ENCODE measurements at regions not wholly inside any gene's neighbourhood (a gene's known extent, or its start where the extent isn't known, plus 50 kb on each side); places are given as distances from the start of the nearest gene placed in this dataset.

DNA sequence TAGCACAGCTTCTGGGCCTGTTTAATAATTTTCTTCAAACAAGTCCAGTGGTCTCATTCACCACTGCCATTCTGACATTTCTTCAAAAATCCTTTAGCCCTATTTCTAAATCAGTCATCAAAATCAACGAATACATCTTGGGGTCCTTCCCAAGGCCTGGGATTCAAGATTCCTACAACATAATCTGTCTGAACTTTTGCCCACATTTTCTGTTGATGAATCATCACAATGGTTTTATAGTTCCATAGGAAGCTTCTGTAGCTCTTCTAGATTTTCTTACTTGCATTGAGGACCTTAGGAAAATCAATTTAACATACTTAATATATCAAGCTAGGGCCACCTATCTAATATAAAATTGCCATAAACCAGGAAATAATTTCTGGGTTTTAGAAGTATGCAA lies 811.8 kb upstream of the ACVR2A start:
- H3K4me3 ChIP-seq (ENCODE audit: low read depth, low read length): no peak overlapping the region; the same call in 1 of the 2 replicates
- peaks cover 38% of the 10 kb centered on the region for H3K4me1 ChIP-seq (ENCODE audit: control insufficient read depth, insufficient read depth, low read length, unreplicated experiment)
- H3K36me3 ChIP-seq (ENCODE audit: insufficient read depth, low read length): no peaks in the 10 kb centered on the region
- no peak overlapping the region for H2AFZ ChIP-seq (ENCODE audit: low read length, unreplicated experiment)
- H3K27ac ChIP-seq (ENCODE audit: low read depth, low read length): no peak overlapping the region
- no peaks in the 10 kb centered on the region for H3K27me3 ChIP-seq (ENCODE audit: insufficient read depth, low read length)
- H3K79me2 ChIP-seq (ENCODE audit: control insufficient read depth, insufficient read depth, low read length, unreplicated experiment): no peaks in the 10 kb centered on the region

DNA sequence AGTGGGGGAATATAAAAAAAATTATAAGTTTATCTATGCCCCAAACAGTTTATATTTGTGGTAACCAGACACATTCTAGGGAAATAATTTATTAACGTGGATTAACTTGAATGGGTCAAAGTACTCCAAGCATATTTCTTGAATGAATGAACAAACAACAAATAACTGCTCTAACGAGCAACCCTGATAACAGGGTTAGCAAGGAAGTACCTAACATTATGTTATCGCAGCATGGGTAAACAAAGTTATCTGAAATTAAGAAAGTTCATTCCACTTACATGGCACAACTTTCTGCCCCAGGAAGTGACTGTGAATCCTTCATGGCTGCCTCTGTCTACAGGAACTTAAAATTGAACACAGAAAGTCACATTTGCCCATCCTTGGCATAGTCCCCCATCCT lies 812.9 kb upstream of the ACVR2A start:
- Histone ChIP-seq H3K4me1 (ENCODE audit: control insufficient read depth, insufficient read depth, low read length, unreplicated experiment) (peaks cover 50% of the 10 kb centered on the region), H3K4me3 (ENCODE audit: low read depth, low read length) (no peak overlapping the region), H3K27ac (ENCODE audit: low read depth, low read length) (peak overlapping the region; percentile 55), H2AFZ (ENCODE audit: low read length, unreplicated experiment) (peak overlapping the region; percentile 67), H3K27me3 (ENCODE audit: insufficient read depth, low read length) (no peaks in the 10 kb centered on the region), H3K36me3 (ENCODE audit: insufficient read depth, low read length) (no peaks in the 10 kb centered on the region), H3K79me2 (ENCODE audit: control insufficient read depth, insufficient read depth, low read length, unreplicated experiment) (no peaks in the 10 kb centered on the region)

DNA sequence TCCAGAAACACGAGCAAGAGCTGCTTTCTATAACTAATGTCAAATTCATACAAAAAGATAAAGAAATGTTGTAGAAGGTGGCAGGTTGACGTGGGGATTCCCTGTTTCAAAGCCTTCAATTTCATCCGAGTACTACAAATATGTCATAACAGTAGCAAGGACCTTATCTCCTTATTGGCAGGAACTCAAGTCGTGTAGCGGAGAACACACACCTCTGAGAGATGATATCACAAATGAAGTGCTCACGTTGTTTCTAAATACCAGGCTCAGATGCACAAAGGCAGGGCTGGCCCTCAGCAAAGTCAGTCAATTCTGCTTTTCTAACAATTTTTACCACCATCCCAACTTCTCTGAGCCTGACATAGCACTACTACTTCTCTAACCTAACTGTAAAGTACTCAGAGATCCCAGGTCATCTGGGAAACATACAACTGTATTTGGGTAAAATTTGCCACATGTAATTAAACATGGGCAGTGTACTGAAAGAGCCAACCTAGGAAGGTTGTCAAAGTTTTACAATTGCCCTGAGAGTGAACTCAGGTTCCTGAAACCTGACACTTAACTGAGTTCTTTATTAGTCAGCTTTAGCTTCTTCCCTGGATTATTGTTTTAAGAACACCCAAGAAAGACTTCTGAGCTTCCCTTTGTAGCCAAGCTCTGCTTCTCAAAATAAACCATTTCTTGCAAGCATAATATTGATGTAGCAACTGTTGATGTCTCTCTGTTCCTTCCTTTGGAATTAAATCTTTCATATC lies 813.7 kb upstream of the ACVR2A start:
- peak overlapping the region; percentile 9; the same call in 1 of the 2 replicates for H3K4me3 ChIP-seq (ENCODE audit: low read depth, low read length)
- no peaks in the 10 kb centered on the region for H3K79me2 ChIP-seq (ENCODE audit: control insufficient read depth, insufficient read depth, low read length, unreplicated experiment)
- H3K36me3 ChIP-seq (ENCODE audit: insufficient read depth, low read length): no peaks in the 10 kb centered on the region
- peak overlapping the region; percentile 61 for H2AFZ ChIP-seq (ENCODE audit: low read length, unreplicated experiment)
- H3K27ac ChIP-seq (ENCODE audit: low read depth, low read length): peak overlapping the region; percentile 55
- H3K4me1 ChIP-seq (ENCODE audit: control insufficient read depth, insufficient read depth, low read length, unreplicated experiment): peaks cover 57% of the 10 kb centered on the region
- H3K27me3 ChIP-seq (ENCODE audit: insufficient read depth, low read length): no peaks in the 10 kb centered on the region

DNA sequence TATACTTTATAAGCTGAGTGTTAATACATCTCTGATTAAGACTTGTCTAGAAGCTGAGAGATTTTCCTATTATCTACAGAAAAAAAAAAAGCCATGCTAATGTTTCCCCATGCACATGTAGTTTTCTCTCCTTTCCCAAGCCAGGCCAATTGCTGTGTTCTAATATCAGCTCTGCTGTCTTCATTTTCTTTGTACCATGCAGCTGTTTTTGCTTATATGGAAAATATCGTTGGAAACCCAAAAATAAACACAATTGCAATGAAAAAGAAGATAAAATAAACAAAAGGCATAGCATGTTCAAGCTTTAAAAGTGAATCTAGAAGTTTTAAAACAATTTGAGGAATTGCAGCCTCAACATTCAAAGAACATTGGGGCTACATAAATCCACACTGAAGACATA lies 817.4 kb upstream of the ACVR2A start:
- H3K4me3 ChIP-seq (ENCODE audit: low read depth, low read length): no peak overlapping the region
- H3K4me1 ChIP-seq (ENCODE audit: control insufficient read depth, insufficient read depth, low read length, unreplicated experiment): peaks cover 50% of the 10 kb centered on the region
- H2AFZ ChIP-seq (ENCODE audit: low read length, unreplicated experiment): no peak overlapping the region
- H3K27ac ChIP-seq (ENCODE audit: low read depth, low read length): peak overlapping the region; percentile 92
- no peaks in the 10 kb centered on the region for H3K36me3 ChIP-seq (ENCODE audit: insufficient read depth, low read length)
- H3K27me3 ChIP-seq (ENCODE audit: insufficient read depth, low read length): no peaks in the 10 kb centered on the region
- no peaks in the 10 kb centered on the region for H3K79me2 ChIP-seq (ENCODE audit: control insufficient read depth, insufficient read depth, low read length, unreplicated experiment)

DNA sequence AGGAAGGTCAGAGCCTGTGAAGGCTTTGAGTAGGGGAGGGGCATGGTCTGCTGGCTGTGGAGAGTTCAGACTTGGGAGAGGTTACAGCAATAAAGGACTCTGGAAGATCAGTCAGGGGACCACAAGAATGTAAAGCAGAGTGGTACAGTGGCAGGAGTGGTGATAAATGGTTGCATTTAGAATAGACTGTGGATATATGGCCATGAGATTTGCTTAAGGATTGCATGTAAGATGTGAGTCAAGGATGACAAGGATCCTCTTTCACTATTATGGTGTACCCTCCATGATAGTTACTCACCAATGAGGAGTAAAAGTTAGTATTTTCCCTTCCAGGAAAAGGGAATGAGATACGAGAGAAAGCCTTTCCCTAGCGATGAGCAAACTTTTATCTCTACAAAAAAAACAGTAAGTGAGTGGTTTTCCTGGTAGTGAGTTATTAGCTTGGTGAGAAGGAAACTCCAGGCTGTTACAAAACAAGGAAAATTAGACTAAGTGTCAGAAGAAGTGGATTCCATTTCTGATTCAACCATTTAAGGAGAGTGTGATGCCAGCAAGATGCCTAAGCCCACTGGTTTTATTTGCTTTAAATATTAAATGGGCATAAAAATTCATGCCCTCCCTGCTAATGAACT lies 818.0 kb upstream of the ACVR2A start:
- peaks cover 44% of the 10 kb centered on the region for H3K4me1 ChIP-seq (ENCODE audit: control insufficient read depth, insufficient read depth, low read length, unreplicated experiment)
- no peaks in the 10 kb centered on the region for H3K79me2 ChIP-seq (ENCODE audit: control insufficient read depth, insufficient read depth, low read length, unreplicated experiment)
- H2AFZ ChIP-seq (ENCODE audit: low read length, unreplicated experiment): peak overlapping the region; percentile 55
- no peaks in the 10 kb centered on the region for H3K27me3 ChIP-seq (ENCODE audit: insufficient read depth, low read length)
- H3K4me3 ChIP-seq (ENCODE audit: low read depth, low read length): peak overlapping the region; percentile 40; the same call in 1 of the 2 replicates
- peak overlapping the region; percentile 92 for H3K27ac ChIP-seq (ENCODE audit: low read depth, low read length)
- H3K36me3 ChIP-seq (ENCODE audit: insufficient read depth, low read length): no peaks in the 10 kb centered on the region

DNA sequence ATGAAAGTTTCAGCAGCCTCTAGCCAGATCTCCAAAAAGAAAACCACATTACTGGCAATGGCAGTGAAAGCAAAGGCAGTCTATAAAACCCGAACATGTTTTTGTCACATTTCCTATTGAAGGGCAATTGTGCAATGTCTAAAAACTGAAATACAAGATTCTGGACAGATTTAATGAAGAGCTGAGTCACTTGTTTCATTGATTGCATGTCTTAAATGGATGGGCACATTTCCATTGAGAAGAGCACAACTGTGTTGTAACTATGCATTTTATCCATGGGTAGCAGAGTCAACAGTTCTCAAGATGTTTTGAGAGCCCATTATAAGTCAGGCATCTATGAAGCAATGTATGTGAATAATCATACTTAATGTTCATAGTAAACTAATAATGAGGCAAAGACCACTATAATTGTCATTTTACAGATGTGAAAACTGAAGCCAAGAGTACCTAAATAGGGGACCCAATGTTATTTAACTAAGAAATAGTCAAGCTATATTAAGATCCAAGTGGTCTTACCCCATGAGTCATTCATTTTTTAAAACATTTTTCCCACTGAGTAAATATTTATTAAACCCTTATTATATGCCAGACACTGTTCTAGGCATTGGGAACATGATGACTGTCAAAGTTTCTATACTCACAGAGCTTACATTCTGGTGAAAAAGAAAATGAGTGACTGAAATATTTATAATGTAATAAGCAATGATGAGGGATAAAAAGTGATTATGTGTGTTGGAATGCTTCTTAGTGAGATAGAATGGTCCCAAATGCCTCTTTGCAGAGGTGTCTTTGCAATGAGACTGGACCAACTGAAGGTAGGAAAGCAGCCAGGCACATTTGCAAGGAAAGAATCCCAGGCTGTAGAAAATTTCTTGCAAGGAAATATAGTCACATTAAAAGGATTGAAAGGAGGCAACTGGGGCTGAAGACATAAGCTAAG lies 818.9 kb upstream of the ACVR2A start:
- H3K4me3 ChIP-seq (ENCODE audit: low read depth, low read length): peak overlapping the region; percentile 40; the same call in 1 of the 2 replicates
- peak overlapping the region; percentile 3 for H2AFZ ChIP-seq (ENCODE audit: low read length, unreplicated experiment)
- peaks cover 35% of the 10 kb centered on the region for H3K4me1 ChIP-seq (ENCODE audit: control insufficient read depth, insufficient read depth, low read length, unreplicated experiment)
- no peaks in the 10 kb centered on the region for H3K79me2 ChIP-seq (ENCODE audit: control insufficient read depth, insufficient read depth, low read length, unreplicated experiment)
- no peaks in the 10 kb centered on the region for H3K27me3 ChIP-seq (ENCODE audit: insufficient read depth, low read length)
- peak overlapping the region; percentile 92 for H3K27ac ChIP-seq (ENCODE audit: low read depth, low read length)
- H3K36me3 ChIP-seq (ENCODE audit: insufficient read depth, low read length): no peaks in the 10 kb centered on the region

DNA sequence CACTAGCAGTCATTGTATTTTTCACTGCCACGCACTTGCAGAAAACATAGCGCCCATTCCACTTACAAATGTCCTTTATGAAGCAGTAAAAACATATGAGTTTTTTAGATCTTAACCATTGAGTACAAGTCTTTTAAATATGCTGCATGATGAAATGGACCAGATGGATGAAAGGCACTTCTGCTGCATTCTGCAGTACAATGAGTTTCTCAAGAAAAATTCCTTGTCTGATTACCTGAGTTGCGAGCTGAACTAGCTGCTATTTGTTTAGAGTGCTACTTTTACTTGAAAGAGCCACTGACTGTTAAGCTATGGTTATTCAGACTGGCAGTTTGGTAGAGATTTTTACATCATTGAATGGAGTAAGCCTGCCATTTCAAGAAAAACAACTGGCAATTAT lies 825.5 kb upstream of the ACVR2A start:
- no peak overlapping the region for H3K4me3 ChIP-seq (ENCODE audit: low read depth, low read length)
- H3K4me1 ChIP-seq (ENCODE audit: control insufficient read depth, insufficient read depth, low read length, unreplicated experiment): no peaks in the 10 kb centered on the region
- no peak overlapping the region for H2AFZ ChIP-seq (ENCODE audit: low read length, unreplicated experiment)
- no peak overlapping the region for H3K27ac ChIP-seq (ENCODE audit: low read depth, low read length)
- no peaks in the 10 kb centered on the region for H3K27me3 ChIP-seq (ENCODE audit: insufficient read depth, low read length)
- H3K79me2 ChIP-seq (ENCODE audit: control insufficient read depth, insufficient read depth, low read length, unreplicated experiment): no peaks in the 10 kb centered on the region
- H3K36me3 ChIP-seq (ENCODE audit: insufficient read depth, low read length): no peaks in the 10 kb centered on the region

DNA sequence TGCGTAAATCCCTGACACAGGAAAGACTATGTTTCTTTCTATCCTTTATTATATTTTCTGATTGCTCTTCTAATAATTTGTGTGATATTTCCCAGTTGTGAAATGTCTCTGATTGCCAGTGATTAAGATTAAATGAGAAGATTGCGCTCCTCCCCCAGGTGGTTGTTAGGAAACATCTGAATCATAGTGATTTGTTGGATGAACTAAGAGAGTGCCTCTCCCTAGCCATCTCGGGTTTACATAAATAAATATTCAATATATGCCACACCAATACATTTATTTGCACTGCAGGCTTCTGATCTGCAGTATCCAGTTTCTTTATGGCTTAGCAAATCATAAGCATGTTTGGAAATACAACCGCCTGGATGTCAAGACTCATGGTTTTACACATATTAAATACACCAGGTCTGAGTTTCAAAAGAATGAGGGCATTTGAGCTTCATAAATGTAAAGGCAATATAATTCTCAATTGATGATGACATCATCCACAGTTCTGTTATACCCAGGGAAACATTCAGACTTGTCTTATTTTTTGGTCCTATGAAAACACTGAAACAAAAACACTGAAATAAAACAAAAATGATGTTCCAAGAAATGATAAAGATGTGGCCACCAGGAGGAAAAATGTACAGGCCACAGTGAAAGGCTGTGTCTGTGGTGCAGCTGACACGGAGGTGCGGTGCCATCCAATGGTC lies 826.7 kb upstream of the ACVR2A start:
- Histone ChIP-seq H3K27ac (ENCODE audit: low read depth, low read length) (no peak overlapping the region), H3K4me1 (ENCODE audit: control insufficient read depth, insufficient read depth, low read length, unreplicated experiment) (no peaks in the 10 kb centered on the region), H3K36me3 (ENCODE audit: insufficient read depth, low read length) (no peaks in the 10 kb centered on the region), H3K4me3 (ENCODE audit: low read depth, low read length) (no peak overlapping the region), H2AFZ (ENCODE audit: low read length, unreplicated experiment) (no peak overlapping the region), H3K27me3 (ENCODE audit: insufficient read depth, low read length) (no peaks in the 10 kb centered on the region), H3K79me2 (ENCODE audit: control insufficient read depth, insufficient read depth, low read length, unreplicated experiment) (no peaks in the 10 kb centered on the region)

DNA sequence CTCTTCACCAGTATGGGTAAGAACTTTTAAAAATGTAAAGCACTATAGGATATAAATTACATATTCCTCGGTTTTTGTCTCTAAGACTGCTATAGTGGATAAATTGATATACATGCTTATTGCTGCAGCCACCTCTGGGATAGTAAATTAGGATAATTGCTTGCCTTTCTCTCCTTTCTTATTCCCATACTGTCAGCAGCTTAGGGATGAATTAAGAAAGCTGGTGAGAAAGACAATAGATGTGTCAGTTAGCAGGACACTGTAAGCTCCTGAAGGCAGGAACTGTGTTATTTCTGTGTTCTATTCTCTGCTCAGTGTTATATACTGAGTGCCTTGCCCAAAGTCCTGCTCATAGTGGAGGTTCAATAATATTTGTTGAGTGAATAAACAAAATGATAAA lies 828.6 kb upstream of the ACVR2A start:
- H3K4me3 ChIP-seq (ENCODE audit: low read depth, low read length): no peak overlapping the region
- no peaks in the 10 kb centered on the region for H3K27me3 ChIP-seq (ENCODE audit: insufficient read depth, low read length)
- H3K36me3 ChIP-seq (ENCODE audit: insufficient read depth, low read length): no peaks in the 10 kb centered on the region
- H3K27ac ChIP-seq (ENCODE audit: low read depth, low read length): no peak overlapping the region
- H3K79me2 ChIP-seq (ENCODE audit: control insufficient read depth, insufficient read depth, low read length, unreplicated experiment): no peaks in the 10 kb centered on the region
- H2AFZ ChIP-seq (ENCODE audit: low read length, unreplicated experiment): no peak overlapping the region
- no peaks in the 10 kb centered on the region for H3K4me1 ChIP-seq (ENCODE audit: control insufficient read depth, insufficient read depth, low read length, unreplicated experiment)

DNA sequence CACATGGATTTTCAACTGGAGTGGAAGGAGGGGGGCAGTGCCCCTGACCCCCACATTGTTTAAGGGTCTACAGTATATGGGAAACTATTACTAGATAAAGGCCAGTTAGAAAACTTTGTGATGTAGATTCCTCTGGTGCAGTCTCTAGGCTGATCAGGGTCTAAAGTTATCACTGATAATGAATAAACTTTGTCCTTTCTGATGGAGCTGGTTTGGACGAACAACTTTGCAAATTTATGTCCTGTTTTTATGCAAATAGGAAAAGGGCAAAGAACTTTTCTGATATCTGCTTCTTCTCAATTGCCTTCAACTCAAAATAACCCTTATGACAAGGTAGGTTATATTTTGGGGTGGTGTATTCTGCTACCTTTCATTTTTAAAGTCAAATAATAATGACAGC lies 829.2 kb upstream of the ACVR2A start:
- no peaks in the 10 kb centered on the region for H3K27me3 ChIP-seq (ENCODE audit: insufficient read depth, low read length)
- H3K4me1 ChIP-seq (ENCODE audit: control insufficient read depth, insufficient read depth, low read length, unreplicated experiment): no peaks in the 10 kb centered on the region
- H3K79me2 ChIP-seq (ENCODE audit: control insufficient read depth, insufficient read depth, low read length, unreplicated experiment): no peaks in the 10 kb centered on the region
- no peak overlapping the region for H3K4me3 ChIP-seq (ENCODE audit: low read depth, low read length)
- no peak overlapping the region for H3K27ac ChIP-seq (ENCODE audit: low read depth, low read length)
- H2AFZ ChIP-seq (ENCODE audit: low read length, unreplicated experiment): no peak overlapping the region
- no peaks in the 10 kb centered on the region for H3K36me3 ChIP-seq (ENCODE audit: insufficient read depth, low read length)
